Effector memory CD4-positive, alpha-beta T cell (primary cell): ENCODE measurements at regions not wholly inside any gene's neighbourhood (a gene's known extent, or its start where the extent isn't known, plus 50 kb on each side); places are given as distances from the start of the nearest gene placed in this dataset.

ENCODE experiments used
- DNase-seq, 3 donors: peaks; one replicate each; pipeline ENCODE4 v3.0.0-alpha.2; 2020
- H3K27ac ChIP-seq: 2 replicates; pipeline ENCODE4 v1.7.0; 2013; ENCODE audit warnings: mild to moderate bottlenecking, low read length, moderate library complexity; ENCODE audit not compliant: insufficient read depth, poor library complexity, severe bottlenecking
- H3K27me3 ChIP-seq: replicated peaks from 2 replicates; pipeline ENCODE4 v1.7.0; 2013; ENCODE audit warnings: mild to moderate bottlenecking, low read length; ENCODE audit not compliant: insufficient read depth, control insufficient read depth, poor library complexity, severe bottlenecking
- H3K36me3 ChIP-seq: 2 replicates; pipeline ENCODE4 v1.7.0; 2013; ENCODE audit warnings: mild to moderate bottlenecking, low read length, moderate library complexity; ENCODE audit not compliant: control insufficient read depth, insufficient read depth
- H3K4me1 ChIP-seq: 2 replicates; pipeline ENCODE4 v1.7.0; 2013; ENCODE audit warnings: low read length, mild to moderate bottlenecking; ENCODE audit not compliant: control insufficient read depth, insufficient read depth, poor library complexity, severe bottlenecking
- H3K4me3 ChIP-seq: 2 replicates; pipeline ENCODE4 v1.7.0; 2013; ENCODE audit warnings: low read length, low read depth, mild to moderate bottlenecking; ENCODE audit not compliant: insufficient read depth, poor library complexity, severe bottlenecking
- H3K9me3 ChIP-seq: 2 replicates; pipeline ENCODE4 v1.7.0; 2013; ENCODE audit warnings: mild to moderate bottlenecking, low read length, moderate library complexity; ENCODE audit not compliant: control insufficient read depth

GRCh38 chr10:33627611-33628010 is 293.1 kb upstream of the NRP1 start:
- no peaks in the 10 kb centered on the region for H3K4me1 ChIP-seq
- H3K27me3 ChIP-seq = no peaks in the 10 kb centered on the region
- H3K4me3 ChIP-seq = no peak overlapping the region
- H3K36me3 ChIP-seq = no peaks in the 10 kb centered on the region
- DNase-seq = no peak
- H3K9me3 ChIP-seq = no peaks in the 10 kb centered on the region
- H3K27ac ChIP-seq = no peak overlapping the region

GRCh38 chr10:33626798-33627466 is 292.5 kb upstream of the NRP1 start:
- Histone ChIP-seq H3K36me3 (no peaks in the 10 kb centered on the region), H3K4me3 (no peak overlapping the region), H3K27me3 (no peaks in the 10 kb centered on the region), H3K9me3 (no peaks in the 10 kb centered on the region), H3K27ac (no peak overlapping the region), H3K4me1 (no peaks in the 10 kb centered on the region)
- no peak for DNase-seq

GRCh38 chr10:33623669-33624068 is 289.2 kb upstream of the NRP1 start:
- H3K36me3 ChIP-seq = no peaks in the 10 kb centered on the region
- H3K27ac ChIP-seq = no peak overlapping the region
- H3K4me3 ChIP-seq = no peak overlapping the region
- no peak for DNase-seq
- H3K27me3 ChIP-seq = no peaks in the 10 kb centered on the region
- H3K4me1 ChIP-seq = no peaks in the 10 kb centered on the region
- no peaks in the 10 kb centered on the region for H3K9me3 ChIP-seq

- Histone ChIP-seq H3K9me3 (no peaks in the 10 kb centered on the region), H3K36me3 (no peaks in the 10 kb centered on the region), H3K4me3 (no peak overlapping the region), H3K27ac (no peak overlapping the region), H3K4me1 (no peaks in the 10 kb centered on the region), H3K27me3 (no peaks in the 10 kb centered on the region)
- DNase-seq = no peak
Observed at GRCh38 chr10:33621101-33621500, 286.6 kb upstream of the NRP1 start.

- no peaks in the 10 kb centered on the region for H3K36me3 ChIP-seq
- no peak for DNase-seq
- H3K27me3 ChIP-seq = no peaks in the 10 kb centered on the region
- no peak overlapping the region for H3K27ac ChIP-seq
- H3K9me3 ChIP-seq = no peaks in the 10 kb centered on the region
- no peaks in the 10 kb centered on the region for H3K4me1 ChIP-seq
- no peak overlapping the region for H3K4me3 ChIP-seq
Observed at GRCh38 chr10:33618196-33618595, 283.7 kb upstream of the NRP1 start.

GRCh38 chr10:33617381-33618080 is 283.1 kb upstream of the NRP1 start:
- H3K36me3 ChIP-seq = no peaks in the 10 kb centered on the region
- H3K9me3 ChIP-seq = no peaks in the 10 kb centered on the region
- no peak for DNase-seq

GRCh38 chr10:33616956-33617355 is 282.5 kb upstream of the NRP1 start:
- H3K9me3 ChIP-seq = no peaks in the 10 kb centered on the region
- no peak overlapping the region for H3K27ac ChIP-seq
- H3K4me1 ChIP-seq = no peaks in the 10 kb centered on the region
- no peaks in the 10 kb centered on the region for H3K36me3 ChIP-seq
- no peaks in the 10 kb centered on the region for H3K27me3 ChIP-seq
- H3K4me3 ChIP-seq = no peak overlapping the region
- DNase-seq = no peak

More at GRCh38 chr10:33617381-33618080, 283.1 kb upstream of the NRP1 start:
- Histone ChIP-seq H3K27me3 (no peaks in the 10 kb centered on the region), H3K4me3 (no peak overlapping the region), H3K4me1 (no peaks in the 10 kb centered on the region), H3K27ac (no peak overlapping the region)

- H3K4me1 ChIP-seq = no peaks in the 10 kb centered on the region
- H3K36me3 ChIP-seq = no peaks in the 10 kb centered on the region
- H3K9me3 ChIP-seq = no peaks in the 10 kb centered on the region
- DNase-seq = no peak
- H3K27me3 ChIP-seq = no peaks in the 10 kb centered on the region
- no peak overlapping the region for H3K27ac ChIP-seq
- H3K4me3 ChIP-seq = no peak overlapping the region
Observed at GRCh38 chr10:33612551-33612950, 278.1 kb upstream of the NRP1 start.

- no peaks in the 10 kb centered on the region for H3K9me3 ChIP-seq
- H3K4me1 ChIP-seq = no peaks in the 10 kb centered on the region
- H3K4me3 ChIP-seq = no peak overlapping the region
- no peak overlapping the region for H3K27ac ChIP-seq
- no peaks in the 10 kb centered on the region for H3K27me3 ChIP-seq
- H3K36me3 ChIP-seq = no peaks in the 10 kb centered on the region
- no peak for DNase-seq
Observed at GRCh38 chr10:33612116-33612515, 277.6 kb upstream of the NRP1 start.

- no peak for DNase-seq
Observed at GRCh38 chr10:33611423-33611822, 277.0 kb upstream of the NRP1 start.

More at GRCh38 chr10:33611423-33611822, 277.0 kb upstream of the NRP1 start:
- H3K4me3 ChIP-seq = no peak overlapping the region
- no peak overlapping the region for H3K27ac ChIP-seq
- H3K4me1 ChIP-seq = no peaks in the 10 kb centered on the region
- H3K36me3 ChIP-seq = no peaks in the 10 kb centered on the region
- no peaks in the 10 kb centered on the region for H3K9me3 ChIP-seq
- no peaks in the 10 kb centered on the region for H3K27me3 ChIP-seq
